H1 (cell line): ENCODE measurements at regions not wholly inside any gene's neighbourhood (a gene's known extent, or its start where the extent isn't known, plus 50 kb on each side); places are given as distances from the start of the nearest gene placed in this dataset.

Experiments used
- CTCF ChIA-PET: fragments of 300-600 bp; sonication (Branson Sonifier 250); formaldehyde crosslinking; loops from one replicate; lab custom pipeline; 2021; ENCODE audit not compliant: partially characterized antibody; lab: Charles Lee
- POLR2A ChIA-PET: fragments of 300-600 bp; sonication (Branson Sonifier 250); formaldehyde crosslinking; loops from one replicate; lab custom pipeline; 2021; ENCODE audit warnings: inconsistent platforms; ENCODE audit not compliant: partially characterized antibody; lab: Charles Lee
- DNase-seq, 2 experiments: peaks; one replicate each; pipeline versions ENCODE4 v3.0.0 to v3.0.0-alpha.2; 2010 to 2022; ENCODE audit warnings: low spot score in 2 of 2, low read depth in 1 of 2, mixed read lengths in 1 of 2
- FAIRE-seq: peaks from 2 replicates; lab custom pipeline; 2011; peaks lifted over from hg19 to GRCh38; lab: Jason Lieb, UNC
- H2AFZ ChIP-seq: 2 replicates; pipeline ENCODE4 v1.8.1; 2012; ENCODE audit warnings: low read length, inconsistent platforms
- H2AK5ac ChIP-seq: 2 replicates; pipeline ENCODE4 v1.6.1; 2013; ENCODE audit warnings: low read depth, low read length
- H2BK120ac ChIP-seq: replicated peaks from 2 replicates; pipeline ENCODE3; 2013; ENCODE audit warnings: low read depth, low read length, inconsistent platforms
- H2BK12ac ChIP-seq: 2 replicates; pipeline ENCODE4 v1.6.1; 2013; ENCODE audit warnings: low read depth, low read length
- H2BK15ac ChIP-seq: 2 replicates; pipeline ENCODE4 v1.6.1; 2013; ENCODE audit warnings: low read length
- H2BK20ac ChIP-seq: 2 replicates; pipeline ENCODE4 v1.6.1; 2013; ENCODE audit warnings: low read length
- H2BK5ac ChIP-seq: 2 replicates; pipeline ENCODE4 v1.6.1; 2013; ENCODE audit warnings: low read depth, low read length
- H3K14ac ChIP-seq: 2 replicates; pipeline ENCODE4 v1.6.1; 2013; ENCODE audit warnings: inconsistent platforms; ENCODE audit not compliant: insufficient read length
- H3K18ac ChIP-seq: 2 replicates; pipeline ENCODE4 v1.6.1; 2013; ENCODE audit warnings: low read length; ENCODE audit errors: extremely low read depth
- H3K23ac ChIP-seq: 2 replicates; pipeline ENCODE4 v1.6.1; 2013; ENCODE audit warnings: inconsistent platforms; ENCODE audit not compliant: insufficient read length
- H3K23me2 ChIP-seq: 2 replicates; pipeline ENCODE4 v1.6.1; 2013; ENCODE audit warnings: low read depth, low read length
- H3K27ac ChIP-seq: 2 replicates; pipeline ENCODE4 v1.6.1; 2011; ENCODE audit warnings: low read depth, low read length, inconsistent platforms
- H3K27me3 ChIP-seq, 4 experiments: replicated peaks in 1 of 4; 1 replicate in 1 of 4; 2 replicates in 3 of 4; pipeline versions ENCODE4 v1.6.1 to v1.8.1; 2011 to 2013; ENCODE audit warnings: low read length in 3 of 4, mild to moderate bottlenecking in 3 of 4, inconsistent platforms in 2 of 4, mixed read lengths in 2 of 4, moderate library complexity in 1 of 4; ENCODE audit not compliant: control insufficient read depth in 3 of 4, insufficient read depth in 3 of 4; ENCODE audit errors: extremely low read depth in 1 of 4
- H3K36me3 ChIP-seq, 4 experiments: 2 replicates each; pipeline versions ENCODE4 v1.6.1 to v1.8.1; 2011 to 2013; ENCODE audit warnings: mild to moderate bottlenecking in 4 of 4, low read length in 3 of 4, moderate library complexity in 2 of 4, control low read depth in 1 of 4, inconsistent platforms in 1 of 4; ENCODE audit not compliant: insufficient read depth in 4 of 4, control insufficient read depth in 2 of 4
- H3K4ac ChIP-seq: replicated peaks from 2 replicates; pipeline ENCODE3; 2013; ENCODE audit warnings: low read length, low read depth, mixed read lengths, inconsistent platforms; ENCODE audit not compliant: insufficient read length
- H3K4me1 ChIP-seq, 4 experiments: replicated peaks in 1 of 4; 1 replicate in 1 of 4; 2 replicates in 3 of 4; pipeline versions ENCODE4 v1.6.1 to v1.8.1; 2011 to 2013; ENCODE audit warnings: low read length in 3 of 4, inconsistent platforms in 2 of 4, mixed read lengths in 1 of 4; ENCODE audit not compliant: insufficient read depth in 4 of 4, control insufficient read depth in 3 of 4
- H3K4me2 ChIP-seq, 2 experiments: 2 replicates each; pipeline versions ENCODE4 v1.6.1 to v1.8.1; 2011 to 2013; ENCODE audit warnings: low read depth in 2 of 2, low read length in 2 of 2, control low read depth in 1 of 2, inconsistent platforms in 1 of 2, mild to moderate bottlenecking in 1 of 2; ENCODE audit not compliant: insufficient read depth in 1 of 2
- H3K4me3 ChIP-seq, 4 experiments: fragments of 200-600, 300-600 bp in 1 of 4; sonication (generic), shearing (Covaris generic), sonication (Bioruptor Twin) in 1 of 4; 2 replicates each; pipeline versions ENCODE4 v1.5.1 to v1.8.1; 2011 to 2016; ENCODE audit warnings: low read length in 4 of 4, low read depth in 3 of 4, control low read depth in 2 of 4, inconsistent platforms in 2 of 4, mild to moderate bottlenecking in 2 of 4, mixed read lengths in 1 of 4, moderate library complexity in 1 of 4; ENCODE audit not compliant: insufficient read depth in 2 of 4; ENCODE audit errors: extremely low read depth in 1 of 4
- H3K56ac ChIP-seq: replicated peaks from 2 replicates; pipeline ENCODE3; 2013; ENCODE audit warnings: low read depth, mild to moderate bottlenecking, mixed read lengths, low read length, inconsistent platforms; ENCODE audit not compliant: insufficient read length
- H3K79me1 ChIP-seq: 2 replicates; pipeline ENCODE4 v1.6.1; 2013; ENCODE audit warnings: low read depth, low read length, control low read depth
- H3K79me2 ChIP-seq, 2 experiments: 2 replicates each; pipeline versions ENCODE4 v1.6.1 to v1.8.1; 2012 to 2013; ENCODE audit warnings: low read length in 2 of 2, mild to moderate bottlenecking in 2 of 2, inconsistent platforms in 1 of 2; ENCODE audit not compliant: insufficient read depth in 2 of 2, control insufficient read depth in 1 of 2
- H3K9ac ChIP-seq, 4 experiments: replicated peaks in 1 of 4; 1 replicate in 1 of 4; 2 replicates in 3 of 4; pipeline versions ENCODE4 v1.6.1 to v1.8.1; 2011 to 2013; ENCODE audit warnings: low read depth in 3 of 4, low read length in 3 of 4, control low read depth in 2 of 4, mild to moderate bottlenecking in 2 of 4, moderate library complexity in 2 of 4, inconsistent platforms in 1 of 4; ENCODE audit errors: extremely low read depth in 1 of 4
- H3K9me3 ChIP-seq, 2 experiments: 2 replicates each; pipeline versions ENCODE4 v1.6.1 to v1.8.1; 2012 to 2013; ENCODE audit warnings: mild to moderate bottlenecking in 2 of 2, moderate library complexity in 2 of 2, control low read depth in 1 of 2, inconsistent platforms in 1 of 2, low read depth in 1 of 2, low read length in 1 of 2, mixed read lengths in 1 of 2; ENCODE audit not compliant: insufficient read depth in 2 of 2
- H4K20me1 ChIP-seq, 2 experiments: replicated peaks in 1 of 2; 2 replicates each; pipeline versions ENCODE3 to v1.8.1; 2011 to 2013; ENCODE audit warnings: inconsistent platforms in 2 of 2, low read length in 2 of 2, mild to moderate bottlenecking in 1 of 2; ENCODE audit not compliant: insufficient read depth in 2 of 2, control insufficient read depth in 1 of 2
- H4K5ac ChIP-seq: 2 replicates; pipeline ENCODE4 v1.6.1; 2013; ENCODE audit warnings: low read length, low read depth, mixed read lengths, inconsistent platforms; ENCODE audit not compliant: insufficient read length
- H4K8ac ChIP-seq: 2 replicates; pipeline ENCODE4 v1.8.0; 2013; ENCODE audit warnings: mild to moderate bottlenecking, moderate library complexity, low read length, inconsistent platforms; ENCODE audit not compliant: insufficient read depth; ENCODE audit errors: extremely low read depth
- H4K91ac ChIP-seq: replicated peaks from 2 replicates; pipeline ENCODE3; 2013; ENCODE audit warnings: low read length, mixed read lengths, inconsistent platforms; ENCODE audit not compliant: insufficient read length
- PHF8 ChIP-seq: fragments of 200-600 bp; sonication (generic); conservative IDR thresholded peaks from 2 replicates; pipeline ENCODE4 v1.7.1; 2012; ENCODE audit warnings: low read depth, mild to moderate bottlenecking, inconsistent platforms, low read length, moderate library complexity
- SIX5 ChIP-seq: IDR thresholded peaks from 2 replicates; pipeline ENCODE4 v1.6.1; 2011; ENCODE audit warnings: mild to moderate bottlenecking, low read depth, low read length
- WGBS, 2 experiments: shearing (Covaris generic) in 1 of 2; methylation state at CpG; one replicate each; pipeline versions ENCODE4 v1.1.6 to v1.1.7; 2013 to 2015; ENCODE audit warnings: low lambda C conversion rate in 2 of 2, mixed read lengths in 2 of 2, inconsistent platforms in 1 of 2, low coverage in 1 of 2, missing lambda C conversion rate in 1 of 2; ENCODE audit not compliant: insufficient replicate concordance in 2 of 2, insufficient coverage in 1 of 2, insufficient read length in 1 of 2; ENCODE audit errors: extremely low coverage in 1 of 2, missing lambda C conversion rate in 1 of 2; 5-methylcytosine and 5-hydroxymethylcytosine counted together

GRCh38 chr6:21802175-21802822 is 208.7 kb downstream of the SOX4 start:
- Histone ChIP-seq H4K8ac (no peak overlapping the region), H3K23ac (no peak overlapping the region), H3K14ac (no peak overlapping the region), H3K79me1 (peaks cover 2% of the 10 kb centered on the region; the same call in 1 of the 2 replicates), H2BK15ac (no peak overlapping the region), H4K20me1 (peaks cover 0 to 2% of the 10 kb centered on the region in 2 experiments), H3K9ac (no peak overlapping the region), H2AK5ac (no peak overlapping the region), H4K5ac (no peak overlapping the region), H3K79me2 (peaks cover 0 to 60% of the 10 kb centered on the region in 2 experiments; a peak in 3 of 4 replicates), H3K4me1 (peaks cover 0 to 12% (median 3%) of the 10 kb centered on the region in 4 experiments; a peak in 4 of 7 replicates), H3K27me3 (no peaks in the 10 kb centered on the region), H3K4ac (no peak overlapping the region), H3K18ac (no peak overlapping the region), H2AFZ (no peak overlapping the region), H2BK5ac (no peak overlapping the region), H3K4me3 (no peak overlapping the region), H2BK120ac (no peak overlapping the region), H3K4me2 (no peak overlapping the region), H3K23me2 (no peaks in the 10 kb centered on the region), H4K91ac (no peak overlapping the region), H3K36me3 (peaks cover 0 to 7% (median 1%) of the 10 kb centered on the region in 4 experiments; a peak in 2 of 8 replicates), H2BK12ac (no peak overlapping the region), H3K9me3 (peaks cover 0 to 3% of the 10 kb centered on the region in 2 experiments; a peak in 1 of 4 replicates), H3K27ac (no peak overlapping the region), H3K56ac (no peak overlapping the region), H2BK20ac (no peak overlapping the region)
- ChIA-PET CTCF (no interaction called here), POLR2A (no interaction called here)
- FAIRE-seq, result no peak
- TF ChIP-seq PHF8 (no peak), SIX5 (no peak)
- 90% methylated on average over 2 of the region's 2 CpGs; no CpG with 5 or more reads in 1 of the 2 experiments for WGBS, 2 experiments
- no peak for DNase-seq
